ENCODE measurements at regions not wholly inside any gene's neighbourhood (a gene's known extent, or its start where the extent isn't known, plus 50 kb on each side); places are given as distances from the start of the nearest gene placed in this dataset.
"Not testable (repeated sequence)": the region's sequence is repeated elsewhere in the genome, so short reads cannot be mapped to it uniquely, and the experiment has no call there.

DNA sequence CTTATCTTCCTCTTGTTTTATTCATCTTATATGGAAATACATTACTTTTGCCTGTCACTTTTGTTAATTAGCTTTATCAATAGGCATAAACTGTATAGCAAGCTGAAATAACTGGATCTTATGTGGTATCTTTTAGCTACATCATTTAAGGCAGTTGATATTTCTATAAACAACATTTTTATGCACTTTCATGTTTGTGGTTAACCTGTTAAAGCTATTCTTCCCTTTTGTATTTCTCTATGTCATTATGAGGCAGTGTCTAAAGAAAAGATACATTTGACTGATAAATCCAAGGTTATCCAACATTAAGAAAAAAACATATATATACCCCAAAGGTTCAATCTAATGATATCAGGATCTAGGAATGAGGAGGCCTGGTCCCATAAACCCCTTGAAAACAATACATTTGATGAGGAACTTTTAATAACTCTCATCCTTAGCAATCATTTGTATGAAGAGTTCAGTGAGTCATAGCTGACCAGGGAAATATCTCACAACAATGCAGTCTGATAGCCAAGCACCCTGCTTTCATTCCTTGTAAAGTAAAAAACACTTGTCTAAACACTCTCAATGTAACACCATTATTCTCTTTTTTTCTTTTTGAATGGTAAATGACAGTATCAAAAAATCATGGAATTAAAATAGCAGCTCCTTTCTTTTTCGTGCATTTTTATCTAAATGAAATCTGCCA is 300.9 kb downstream of the NEBL start:
- no peak overlapping the region for H3K4me3 ChIP-seq
- H3K9me3 ChIP-seq, result no peaks in the 10 kb centered on the region
- H3K36me3 ChIP-seq, result no peaks in the 10 kb centered on the region
- H3K27me3 ChIP-seq, result no peaks in the 10 kb centered on the region
- DNase-seq, result peak; percentile 1

GRCh38 chr10:20593649-20594048 is 303.5 kb downstream of the NEBL start:
- H3K36me3 ChIP-seq, result no peaks in the 10 kb centered on the region
- no peaks in the 10 kb centered on the region for H3K9me3 ChIP-seq
- no peaks in the 10 kb centered on the region for H3K27me3 ChIP-seq
- DNase-seq, result peak; percentile 64
- H3K4me3 ChIP-seq, result no peak overlapping the region

- Histone ChIP-seq H3K9me3 (no peaks in the 10 kb centered on the region), H3K4me3 (no peak overlapping the region), H3K27me3 (no peaks in the 10 kb centered on the region), H3K36me3 (no peaks in the 10 kb centered on the region)
- DNase-seq, result no peak
Measured at GRCh38 chr10:20582041-20582440, 315.1 kb downstream of the NEBL start.

- no peak for DNase-seq
Measured at GRCh38 chr10:20573924-20574323, 323.2 kb downstream of the NEBL start.

DNA sequence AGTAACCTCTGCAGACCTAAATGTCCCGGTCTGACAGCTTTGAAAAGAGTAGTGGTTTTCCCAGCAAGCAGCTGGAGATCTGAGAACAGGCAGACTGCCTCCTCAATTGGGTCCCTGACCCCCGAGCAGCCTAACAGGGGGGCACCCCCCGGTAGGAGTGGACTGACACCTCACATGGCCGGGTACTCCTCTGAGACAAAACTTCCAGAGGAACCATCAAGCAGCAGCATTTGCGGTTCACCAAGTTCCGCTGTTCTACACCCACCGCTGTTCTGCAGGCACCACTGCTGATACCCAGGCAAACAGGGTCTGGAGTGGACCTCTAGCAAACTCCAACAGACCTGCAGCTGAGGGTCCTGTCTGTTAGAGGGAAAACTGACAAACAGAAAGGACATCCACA is 341.1 kb downstream of the NEBL start:
- H3K9me3 ChIP-seq, DNase-seq, H3K27me3 ChIP-seq, H3K4me3 ChIP-seq, H3K36me3 ChIP-seq: not testable (repeated sequence)

More at GRCh38 chr10:20573924-20574323, 323.2 kb downstream of the NEBL start:
- no peaks in the 10 kb centered on the region; the same call in 1 of the 2 replicates for H3K27me3 ChIP-seq
- H3K36me3 ChIP-seq, result no peaks in the 10 kb centered on the region
- H3K4me3 ChIP-seq, result no peak overlapping the region
- H3K9me3 ChIP-seq, result no peaks in the 10 kb centered on the region

GRCh38 chr10:20552382-20552781 is 344.7 kb downstream of the NEBL start:
- DNase-seq, result no peak
- Histone ChIP-seq H3K9me3 (no peaks in the 10 kb centered on the region), H3K27me3 (no peaks in the 10 kb centered on the region), H3K4me3 (no peak overlapping the region), H3K36me3 (no peaks in the 10 kb centered on the region)

- DNase-seq, result no peak
- Histone ChIP-seq H3K9me3 (no peaks in the 10 kb centered on the region), H3K27me3 (no peaks in the 10 kb centered on the region), H3K4me3 (no peak overlapping the region), H3K36me3 (no peaks in the 10 kb centered on the region)
Measured at GRCh38 chr10:20551761-20552160, 345.4 kb downstream of the NEBL start.

DNA sequence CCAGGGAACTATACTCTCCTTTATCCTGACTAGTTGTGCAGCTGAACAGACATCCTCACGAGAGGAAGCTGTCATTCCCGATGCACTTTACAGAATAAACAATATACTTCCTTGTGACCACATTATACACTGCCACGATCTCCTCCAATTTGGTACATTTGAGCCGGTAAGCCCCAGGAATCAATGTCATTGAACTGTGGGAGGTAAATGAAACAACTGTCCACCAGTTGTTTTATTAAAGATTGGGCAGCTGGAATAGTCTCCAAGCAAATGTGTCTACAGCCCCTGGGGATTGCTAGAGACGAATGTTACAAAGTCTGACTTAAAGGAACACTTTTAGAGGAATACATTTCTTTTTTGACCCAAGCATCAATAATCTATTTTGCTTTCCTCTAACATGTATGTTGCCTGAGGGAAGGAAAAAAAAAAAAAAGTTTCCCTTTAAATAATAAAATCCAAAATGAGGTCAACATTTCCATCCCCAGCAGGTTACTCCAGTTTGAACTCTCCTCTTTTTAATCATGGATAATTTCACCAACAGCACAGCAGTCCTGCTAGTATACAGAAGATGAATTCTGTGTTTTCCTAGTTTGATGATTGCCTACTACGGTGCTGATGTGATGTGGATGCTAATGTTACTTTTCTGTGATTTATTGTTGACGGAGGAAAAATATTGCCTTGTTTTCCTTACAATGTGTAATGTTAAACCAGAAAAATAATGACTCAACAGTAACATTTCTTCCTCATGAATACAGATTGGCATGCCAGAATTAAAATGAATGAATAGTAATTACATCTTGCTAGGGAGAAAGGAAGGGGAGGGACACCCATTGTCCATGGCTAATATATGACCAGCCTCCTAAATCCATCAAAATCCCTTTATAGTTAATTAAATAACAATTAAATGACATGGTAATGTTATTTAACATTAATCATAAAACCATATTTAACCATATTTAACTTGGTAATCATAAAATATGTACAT is 360.9 kb downstream of the NEBL start:
- DNase-seq, result no peak
- Histone ChIP-seq H3K4me3 (no peak overlapping the region), H3K27me3 (no peaks in the 10 kb centered on the region), H3K36me3 (no peaks in the 10 kb centered on the region), H3K9me3 (no peaks in the 10 kb centered on the region)

DNA sequence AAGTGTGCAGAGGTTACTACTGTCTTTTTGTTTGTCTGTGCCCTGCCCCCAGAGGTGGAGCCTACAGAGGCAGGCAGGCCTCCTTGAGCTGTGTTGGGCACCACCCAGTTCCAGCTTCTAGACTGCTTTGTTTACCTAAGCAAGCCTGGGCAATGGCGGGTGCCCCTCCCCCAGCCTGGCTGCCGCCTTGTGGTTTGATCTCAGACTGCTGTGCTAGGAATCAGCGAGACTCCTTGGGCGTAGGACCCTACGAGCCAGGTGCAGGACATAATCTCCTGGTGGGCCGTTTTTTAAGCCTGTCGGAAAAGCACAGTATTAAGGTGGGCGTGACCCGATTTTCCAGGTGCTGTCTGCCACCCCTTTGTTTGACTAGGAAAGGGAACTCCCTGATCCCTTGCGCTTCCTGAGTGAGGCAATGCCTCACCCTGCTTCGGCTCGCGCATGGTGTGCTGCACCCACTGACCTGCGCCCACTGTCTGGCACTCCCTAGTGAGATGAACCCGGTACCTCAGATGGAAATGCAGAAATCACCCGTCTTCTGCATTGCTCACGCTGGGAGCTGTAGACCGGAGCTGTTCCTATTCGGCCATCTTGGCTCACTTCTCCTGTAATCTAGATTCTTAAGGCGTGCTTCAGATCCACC is 365.7 kb downstream of the NEBL start:
- not testable (repeated sequence) for H3K27me3 ChIP-seq, DNase-seq, H3K9me3 ChIP-seq, H3K4me3 ChIP-seq, H3K36me3 ChIP-seq

- Histone ChIP-seq H3K36me3 (no peaks in the 10 kb centered on the region), H3K9me3 (no peaks in the 10 kb centered on the region), H3K4me3 (no peak overlapping the region), H3K27me3 (no peaks in the 10 kb centered on the region)
- no peak for DNase-seq
Measured at GRCh38 chr10:20521186-20521585, 375.9 kb downstream of the NEBL start.

DNA sequence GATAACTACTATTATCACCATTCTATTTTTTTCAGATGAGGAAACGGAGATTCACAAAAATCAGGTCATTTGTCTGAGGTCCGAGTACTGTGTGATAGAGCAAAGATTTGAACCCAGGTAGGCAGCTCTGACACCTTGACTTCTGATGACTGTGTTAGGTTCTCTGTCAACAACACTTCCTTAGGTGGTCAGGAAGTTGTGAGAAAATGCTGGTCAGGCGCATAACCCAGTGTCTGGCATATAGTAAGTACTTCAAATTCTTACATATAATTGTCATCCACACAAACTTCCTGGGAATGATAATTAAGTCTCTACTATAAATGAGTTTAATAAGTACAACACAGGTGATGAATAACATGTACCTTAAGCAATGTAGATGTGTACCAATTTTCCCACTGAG is 381.5 kb downstream of the NEBL start:
- Histone ChIP-seq H3K9me3 (no peaks in the 10 kb centered on the region), H3K4me3 (no peak overlapping the region), H3K27me3 (no peaks in the 10 kb centered on the region), H3K36me3 (no peaks in the 10 kb centered on the region)
- DNase-seq, result no peak

DNA sequence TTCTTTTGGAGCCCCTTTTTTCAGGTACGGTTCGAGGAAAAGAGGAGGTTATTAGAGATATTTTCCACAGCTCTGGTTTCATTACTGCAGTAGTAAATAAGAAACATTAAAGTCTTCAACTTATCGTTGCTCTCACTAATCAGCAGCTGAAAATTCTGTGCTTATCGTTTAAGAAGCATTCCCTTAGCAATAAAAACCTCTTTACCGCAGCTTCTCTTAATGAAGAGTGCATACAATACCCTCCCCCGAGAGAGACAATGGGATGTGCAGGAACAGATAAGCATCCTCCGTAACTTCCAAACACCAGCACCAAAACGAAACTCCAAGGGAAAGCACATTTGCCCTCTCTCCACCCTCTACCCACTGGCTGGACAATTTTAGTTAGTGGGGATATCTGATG is 384.5 kb downstream of the NEBL start:
- Histone ChIP-seq H3K36me3 (no peaks in the 10 kb centered on the region), H3K9me3 (no peaks in the 10 kb centered on the region), H3K4me3 (no peak overlapping the region), H3K27me3 (no peaks in the 10 kb centered on the region)
- no peak for DNase-seq

- no peak overlapping the region for H3K4me3 ChIP-seq
- no peaks in the 10 kb centered on the region for H3K36me3 ChIP-seq
- H3K27me3 ChIP-seq, result no peaks in the 10 kb centered on the region
- no peaks in the 10 kb centered on the region for H3K9me3 ChIP-seq
- no peak for DNase-seq
Measured at GRCh38 chr10:20508921-20509320, 388.2 kb downstream of the NEBL start.

- H3K36me3 ChIP-seq, result no peaks in the 10 kb centered on the region
- DNase-seq, result no peak
- no peak overlapping the region for H3K4me3 ChIP-seq
- no peaks in the 10 kb centered on the region for H3K9me3 ChIP-seq
- H3K27me3 ChIP-seq, result no peaks in the 10 kb centered on the region
Measured at GRCh38 chr10:20502903-20503585, 394.1 kb downstream of the NEBL start.

GRCh38 chr10:20494474-20494873 is 402.6 kb downstream of the NEBL start:
- Histone ChIP-seq H3K4me3 (no peak overlapping the region), H3K27me3 (no peaks in the 10 kb centered on the region), H3K9me3 (no peaks in the 10 kb centered on the region), H3K36me3 (no peaks in the 10 kb centered on the region)
- no peak for DNase-seq

GRCh38 chr10:20492447-20492846 is 404.7 kb downstream of the NEBL start:
- Histone ChIP-seq H3K9me3 (no peaks in the 10 kb centered on the region), H3K36me3 (no peaks in the 10 kb centered on the region), H3K27me3 (no peaks in the 10 kb centered on the region), H3K4me3 (no peak overlapping the region)
- DNase-seq, result no peak

- Histone ChIP-seq H3K4me3 (no peak overlapping the region), H3K9me3 (no peaks in the 10 kb centered on the region), H3K36me3 (no peaks in the 10 kb centered on the region), H3K27me3 (no peaks in the 10 kb centered on the region)
- DNase-seq, result no peak
Measured at GRCh38 chr10:20489961-20490360, 407.1 kb downstream of the NEBL start.

All from MG63 (cell line).